Stimulated activated CD4-positive, alpha-beta T cell treated with anti-CD3 and anti-CD28 coated beads, Interleukin-1b, Interleukin-23, amount 100 ng/mL, for 1 hour (primary cell): ENCODE measurements at regions not wholly inside any gene's neighbourhood (a gene's known extent, or its start where the extent isn't known, plus 50 kb on each side); places are given as distances from the start of the nearest gene placed in this dataset.
"Not testable (repeated sequence)": the region's sequence is repeated elsewhere in the genome, so short reads cannot be mapped to it uniquely, and the experiment has no call there.

Experiments
- DNase-seq, 2 donors: peaks; one replicate each; pipeline ENCODE4 v3.0.0-alpha.2; 2020; ENCODE audit warnings: low read depth in 2 of 2

DNA sequence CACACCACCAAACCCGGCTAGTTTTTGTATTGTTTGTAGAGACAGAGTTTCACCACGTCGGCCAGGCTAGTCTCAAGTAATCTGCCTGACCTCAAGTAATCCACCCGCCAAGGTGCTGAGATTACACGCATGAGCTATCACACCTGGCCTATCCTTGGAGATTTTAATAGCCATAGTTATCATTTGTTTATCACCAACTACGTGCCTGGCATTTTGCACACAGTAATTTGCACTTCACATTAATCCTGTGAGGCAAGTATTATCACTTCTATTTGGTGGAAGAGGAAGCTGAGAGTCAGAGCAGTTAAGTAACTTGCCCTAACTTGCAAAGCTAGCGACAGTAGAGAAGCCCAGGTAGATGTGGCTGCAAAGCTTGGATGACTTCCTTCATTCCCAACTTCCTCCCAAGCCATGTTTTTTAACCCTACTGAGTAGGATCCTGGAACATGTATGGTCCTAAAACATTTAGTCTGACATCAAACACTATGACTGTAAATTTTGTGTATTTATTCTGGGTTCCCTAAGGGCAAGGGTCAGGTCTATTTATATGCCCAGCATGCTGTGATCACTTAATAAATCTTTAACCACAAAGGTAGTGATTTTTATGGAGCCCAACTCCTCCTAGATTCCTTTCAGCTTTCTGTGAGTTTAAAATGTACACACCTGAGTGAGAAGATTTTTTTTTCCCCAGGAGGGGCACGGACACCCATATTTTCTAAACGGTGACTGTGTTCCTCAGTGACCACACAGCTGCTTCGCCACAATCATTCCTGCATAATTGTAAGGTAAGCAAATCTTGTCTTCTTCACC, 100.2 kb upstream of the RAI14 start:
- DNase-seq: no peak

DNA sequence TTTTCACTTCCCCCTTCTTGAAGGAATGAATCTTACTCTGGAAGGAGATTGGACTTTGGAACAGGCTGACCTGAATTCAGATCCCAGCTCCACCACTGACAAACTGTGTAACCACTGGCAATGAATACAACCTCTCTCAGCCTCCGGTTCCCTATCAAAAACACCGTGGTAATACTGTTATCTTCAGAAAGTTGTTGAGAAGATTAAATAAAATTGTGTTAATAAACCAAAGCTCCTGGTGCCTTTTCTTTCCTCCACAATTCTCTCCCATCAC, 99.7 kb upstream of the RAI14 start:
- DNase-seq: no peak

DNA sequence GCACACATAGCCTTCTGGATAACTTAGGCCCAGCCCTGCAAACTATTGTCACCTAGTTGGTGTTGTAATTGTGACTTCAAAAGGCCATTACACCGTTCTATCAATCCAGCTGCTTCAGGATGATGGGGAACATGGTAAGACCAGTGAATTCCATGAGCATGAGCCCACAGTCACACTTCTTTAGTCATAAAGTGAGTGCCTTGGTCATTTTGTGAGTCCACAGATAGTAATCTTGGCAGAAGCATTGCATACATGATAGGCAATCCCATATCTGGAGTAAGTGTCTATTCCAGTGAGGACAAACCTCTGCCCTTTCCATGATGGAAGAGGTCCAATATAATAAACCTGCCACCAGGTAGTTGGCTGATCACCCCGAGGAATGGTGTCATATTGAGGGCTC, 94.5 kb upstream of the RAI14 start:
- DNase-seq: not testable (repeated sequence)

GRCh38 chr5:34562791-34563190, 93.3 kb upstream of the RAI14 start:
- DNase-seq: no peak

DNA sequence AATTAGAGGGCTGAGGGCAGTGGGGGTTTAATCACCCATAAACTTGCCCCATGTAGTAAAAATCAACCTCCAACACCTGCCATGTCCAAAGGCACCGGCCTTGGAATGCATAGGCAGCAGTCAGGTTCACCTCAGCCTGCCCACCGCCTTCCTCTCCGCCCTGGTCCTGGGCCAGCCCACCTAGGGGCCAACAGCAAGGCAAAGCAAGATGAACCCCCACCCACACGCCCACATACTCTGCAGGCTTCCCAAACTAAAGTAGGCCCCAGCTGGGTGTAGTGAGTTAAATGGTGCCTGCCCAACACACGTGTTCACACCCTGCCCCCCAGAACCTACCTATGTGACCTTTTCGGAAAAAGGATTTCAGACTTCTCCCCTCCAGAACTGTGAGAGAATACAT, 92.9 kb upstream of the RAI14 start:
- no peak for DNase-seq

DNA sequence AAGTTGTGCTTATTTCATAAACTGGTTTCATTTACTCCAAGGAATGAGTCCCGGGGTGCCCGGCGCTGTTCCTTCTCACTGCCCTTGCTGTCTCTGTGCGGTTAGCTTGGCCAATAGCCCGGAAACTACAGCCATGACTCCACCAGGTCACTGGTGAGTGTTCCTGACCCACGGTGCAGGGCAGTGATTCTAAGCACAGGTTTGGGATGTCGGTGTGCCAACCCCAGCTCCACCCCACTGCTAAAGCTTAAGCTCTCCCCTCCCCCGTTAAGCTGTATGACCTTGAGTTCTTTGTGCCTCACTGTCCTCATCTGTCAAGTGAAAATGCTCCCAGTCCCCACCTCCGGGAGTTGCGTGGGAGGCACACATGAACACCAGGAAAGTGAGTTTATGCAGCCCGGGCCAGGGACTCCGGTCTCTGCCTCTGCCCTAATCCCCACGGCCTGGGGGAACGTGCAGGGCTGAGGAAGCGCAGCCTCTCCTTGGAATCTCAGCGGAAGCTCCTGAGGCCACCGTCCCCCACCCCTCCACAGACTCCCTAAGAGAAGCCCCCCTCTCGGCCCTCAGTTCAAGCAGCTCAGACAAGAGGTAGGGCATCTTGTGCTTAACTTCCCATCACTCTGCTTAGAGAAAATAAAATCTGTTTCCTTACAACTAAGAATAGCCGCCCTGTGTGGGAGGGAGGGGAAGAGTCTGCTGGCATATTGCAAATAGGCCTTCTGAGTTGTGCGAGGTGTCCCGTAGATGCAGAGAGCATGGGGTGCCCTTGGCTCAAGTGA, 92.0 kb upstream of the RAI14 start:
- DNase-seq: no peak

GRCh38 chr5:34564710-34565235, 91.4 kb upstream of the RAI14 start:
- no peak for DNase-seq

DNA sequence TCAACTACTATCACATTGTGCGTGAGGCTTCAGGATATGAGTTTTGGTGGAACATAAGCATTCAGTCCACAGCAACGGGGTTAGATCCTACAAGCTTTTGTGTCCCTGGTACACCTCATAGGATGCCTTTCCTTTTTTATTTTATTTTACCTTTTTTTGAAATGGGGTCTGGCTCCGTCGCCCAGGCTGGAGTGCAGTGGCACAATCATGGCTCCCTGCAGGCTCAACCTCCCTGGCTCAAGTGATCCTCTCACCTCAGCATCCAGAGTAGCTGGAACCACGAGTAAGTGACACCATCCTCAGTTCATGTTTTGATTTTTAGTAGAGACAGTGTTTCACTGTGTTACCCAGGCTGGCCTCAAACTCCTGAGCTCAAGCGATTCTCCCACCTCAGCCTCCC, 86.0 kb upstream of the RAI14 start:
- DNase-seq: no peak

DNA sequence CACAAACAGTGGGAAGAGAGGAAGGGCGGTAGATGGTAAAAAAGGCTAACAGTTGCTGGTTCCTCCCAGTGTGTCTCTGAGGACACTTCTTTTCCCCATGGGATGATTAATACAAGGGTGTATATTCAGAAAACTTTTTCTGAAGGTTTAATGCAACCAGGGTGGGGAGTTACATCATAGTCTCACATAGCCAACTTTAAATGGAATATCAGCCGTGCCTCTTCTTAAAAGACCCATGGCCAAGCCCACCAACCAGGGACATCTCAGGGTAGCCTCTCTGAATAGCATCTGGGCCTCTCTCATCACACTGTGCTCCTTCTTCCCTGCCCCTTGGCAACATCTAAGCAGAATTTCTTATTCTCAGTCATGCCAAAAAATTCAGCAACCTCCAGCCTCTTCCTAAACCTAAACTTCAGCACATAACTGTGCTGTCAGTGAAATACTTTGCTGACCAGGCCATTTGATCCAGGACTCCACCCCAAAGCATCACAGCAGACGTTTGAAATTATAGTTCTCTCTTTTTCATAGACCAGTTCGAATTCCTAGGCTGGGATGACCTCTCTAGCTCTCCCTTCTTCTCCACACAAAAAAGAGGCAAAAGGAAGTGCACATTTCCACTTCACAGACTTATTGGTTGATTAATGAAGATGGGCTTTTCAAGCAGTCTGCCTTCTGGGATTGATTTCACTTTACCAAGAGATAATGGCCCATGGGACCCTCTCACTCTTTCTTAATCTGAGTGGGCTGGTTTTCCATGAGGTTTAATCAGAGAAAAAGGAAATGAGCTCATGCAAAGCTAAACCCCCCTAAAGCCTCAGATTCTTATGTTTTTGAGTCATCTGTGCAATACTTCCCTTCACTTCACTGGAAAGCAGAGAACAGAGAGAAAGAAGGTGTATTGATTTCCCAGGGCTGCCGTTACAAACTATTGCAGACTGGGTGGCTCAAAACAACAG, 85.1 kb upstream of the RAI14 start:
- DNase-seq: no peak

DNA sequence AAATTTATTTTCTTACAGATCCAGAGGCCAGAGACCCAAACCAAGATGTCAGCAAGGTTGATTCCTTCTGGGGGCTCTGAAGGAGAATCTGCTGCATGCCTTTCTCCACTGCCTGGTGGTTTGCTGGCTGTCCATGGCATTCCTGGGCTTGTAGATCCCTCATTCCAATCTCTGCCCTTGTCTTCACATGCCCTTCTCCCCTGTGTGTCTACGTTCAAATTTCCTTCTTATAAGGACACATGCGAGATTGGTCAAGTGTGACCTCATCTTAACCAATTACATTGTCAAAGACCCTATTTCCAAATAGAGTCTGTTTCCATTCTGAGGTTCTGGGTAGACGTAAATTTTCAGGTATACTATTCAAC, 84.5 kb upstream of the RAI14 start:
- DNase-seq: no peak

GRCh38 chr5:34574936-34575467, 81.1 kb upstream of the RAI14 start:
- DNase-seq: no peak

DNA sequence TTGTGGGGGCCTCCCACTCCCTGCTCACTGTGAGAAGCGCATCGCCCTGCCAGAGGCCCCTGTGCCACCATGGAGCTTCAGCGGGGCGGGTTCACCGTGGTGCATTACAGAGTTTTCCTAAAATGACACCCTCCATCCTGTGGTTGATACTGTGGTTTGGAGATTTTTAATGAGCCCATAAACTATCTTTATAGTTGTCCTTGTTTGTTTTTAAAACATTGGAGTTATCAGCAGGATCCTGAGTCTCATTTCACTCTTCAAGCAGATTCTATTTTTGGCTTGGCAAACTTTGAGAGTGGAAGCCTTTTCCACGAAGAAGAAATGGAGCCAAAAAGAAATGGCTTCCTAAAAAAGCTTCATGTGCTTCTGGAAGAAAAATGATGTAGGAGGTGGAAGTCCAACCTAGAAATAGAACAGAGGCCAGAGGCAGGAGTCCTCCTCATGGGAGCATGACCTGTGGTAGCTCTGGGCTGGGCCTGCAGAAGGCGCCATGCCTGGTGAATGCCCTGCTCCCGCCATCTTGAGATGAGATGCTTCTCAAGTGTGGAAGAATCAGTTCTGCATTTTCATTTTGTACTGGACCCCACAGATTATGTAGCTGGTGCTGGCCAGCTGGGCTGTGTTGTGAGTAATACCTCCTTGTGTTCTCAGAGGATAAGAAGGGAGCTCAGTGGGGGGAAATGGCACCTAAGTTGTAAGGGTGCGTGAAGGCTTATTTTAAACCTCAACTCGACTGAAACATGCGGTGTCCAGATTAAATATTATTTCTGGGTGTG, 79.0 kb upstream of the RAI14 start:
- DNase-seq: no peak

GRCh38 chr5:34578962-34579361, 77.2 kb upstream of the RAI14 start:
- no peak for DNase-seq

DNA sequence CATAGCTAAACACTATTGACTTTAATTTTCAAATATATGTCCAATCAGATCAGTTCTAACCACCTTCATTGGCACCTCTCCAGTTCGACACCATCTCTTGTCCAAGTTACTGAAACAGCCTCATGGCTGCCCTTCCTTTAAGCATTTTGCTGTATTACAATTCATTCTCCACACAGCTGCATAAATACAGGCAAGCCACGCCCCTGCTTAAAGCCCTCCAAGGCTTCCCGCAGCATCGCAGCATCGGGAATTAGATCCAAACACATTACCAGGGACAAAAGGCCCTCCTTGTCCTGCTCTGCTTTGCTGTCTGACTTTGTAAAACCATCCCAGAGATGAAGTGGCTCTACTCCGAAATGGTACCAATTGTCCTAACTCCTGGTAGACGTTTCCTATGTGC, 75.1 kb upstream of the RAI14 start:
- DNase-seq: no peak

DNA sequence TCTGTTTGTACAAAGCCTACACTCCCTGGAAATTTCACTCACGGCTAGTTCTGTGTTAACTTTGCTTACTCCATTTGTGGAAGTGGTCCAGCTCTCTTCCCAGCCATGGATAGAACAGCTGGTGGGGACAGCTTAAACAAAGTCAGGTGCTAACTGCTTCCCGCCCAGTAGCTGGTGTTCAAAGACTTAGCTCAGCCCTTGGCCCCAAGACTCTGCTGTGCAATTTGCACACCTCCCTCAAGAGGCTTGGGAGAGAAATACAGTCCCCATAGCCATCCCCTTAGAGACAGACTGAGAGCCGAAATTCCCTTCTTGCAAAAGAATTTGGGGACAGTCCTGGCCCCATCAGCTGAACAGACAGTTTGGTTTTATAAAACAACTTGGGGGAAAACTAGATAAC, 73.8 kb upstream of the RAI14 start:
- no peak for DNase-seq

DNA sequence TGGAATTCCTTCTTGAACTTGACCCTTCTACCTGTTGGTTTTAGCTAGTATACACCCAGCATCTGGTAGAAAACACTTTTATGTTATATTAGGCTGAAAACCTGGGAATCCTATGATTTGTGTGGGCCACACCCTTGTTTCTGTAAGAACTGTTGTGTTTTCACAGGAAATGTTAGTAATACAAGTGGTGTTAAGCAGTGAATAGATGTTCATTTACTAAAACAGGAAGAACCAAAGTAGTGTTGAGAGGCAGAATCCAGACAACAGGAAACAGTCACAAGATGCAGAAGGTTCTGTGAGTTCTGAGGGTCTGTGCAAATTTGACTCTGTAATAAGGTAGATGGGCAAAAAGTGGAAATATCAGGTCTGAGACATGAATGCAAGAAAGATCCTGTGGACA, 73.0 kb upstream of the RAI14 start:
- no peak for DNase-seq

DNA sequence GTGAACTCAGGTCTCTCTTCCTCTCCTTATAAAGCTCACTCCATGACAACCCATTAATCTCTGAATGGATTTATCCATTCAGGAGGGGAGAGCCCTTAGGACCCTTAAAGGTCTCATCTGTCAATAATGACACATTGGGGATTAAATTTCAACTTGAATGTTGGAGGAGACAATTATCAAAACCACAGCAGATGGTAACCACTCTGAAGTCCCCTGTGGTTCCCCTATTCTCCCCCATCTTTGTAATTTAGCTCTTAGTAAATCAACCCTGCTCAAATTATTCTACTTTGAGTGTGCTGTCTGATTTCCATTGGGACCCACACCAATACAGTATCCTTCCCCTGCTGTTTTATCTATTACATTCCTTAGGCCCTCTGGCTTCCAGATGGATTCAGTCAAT, 72.0 kb upstream of the RAI14 start:
- no peak for DNase-seq

- no peak for DNase-seq
Measured at GRCh38 chr5:34585601-34586104, 70.5 kb upstream of the RAI14 start.

DNA sequence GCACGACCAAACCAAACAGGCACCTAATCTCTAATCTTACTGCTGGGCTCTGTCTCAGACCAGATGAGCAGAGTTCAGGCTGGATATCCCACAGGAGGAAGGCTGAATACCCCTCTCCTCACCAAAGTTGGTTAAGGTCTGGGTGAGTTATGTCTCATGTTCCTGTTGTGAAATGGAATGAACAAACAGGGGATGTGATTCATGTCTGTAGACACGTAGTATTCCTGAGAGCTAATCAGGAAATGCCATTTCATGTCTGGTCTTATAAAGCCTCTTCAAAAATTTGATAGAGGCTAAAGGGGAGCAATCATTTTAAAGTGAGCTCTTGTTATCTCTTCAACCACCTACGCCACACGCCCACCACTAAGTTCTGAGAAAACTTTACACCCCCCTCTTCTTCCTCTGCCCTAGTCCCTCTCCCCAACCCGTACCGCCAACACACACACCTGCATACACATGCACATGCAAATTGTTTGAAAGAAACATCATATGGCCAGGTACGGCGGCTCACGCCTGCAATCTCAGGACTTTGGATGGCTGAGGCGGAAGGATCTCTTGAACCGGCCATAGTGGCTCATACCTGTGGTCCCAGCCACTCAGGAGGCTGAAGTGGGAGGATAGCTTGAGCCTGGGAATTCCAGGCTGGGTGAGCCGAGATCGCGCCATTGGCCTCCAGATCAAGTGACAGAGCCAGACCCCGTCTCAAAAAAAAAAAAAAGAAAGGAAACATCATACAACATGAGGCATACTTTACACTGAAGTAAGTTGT, 69.8 kb upstream of the RAI14 start:
- DNase-seq: no peak
